ENCODE measurements at regions not wholly inside any gene's neighbourhood (a gene's known extent, or its start where the extent isn't known, plus 50 kb on each side); places are given as distances from the start of the nearest gene placed in this dataset.

GRCh38 chrX:10819973-10820372, 199.6 kb upstream of the MID1 start:
- no peak for DNase-seq

DNA sequence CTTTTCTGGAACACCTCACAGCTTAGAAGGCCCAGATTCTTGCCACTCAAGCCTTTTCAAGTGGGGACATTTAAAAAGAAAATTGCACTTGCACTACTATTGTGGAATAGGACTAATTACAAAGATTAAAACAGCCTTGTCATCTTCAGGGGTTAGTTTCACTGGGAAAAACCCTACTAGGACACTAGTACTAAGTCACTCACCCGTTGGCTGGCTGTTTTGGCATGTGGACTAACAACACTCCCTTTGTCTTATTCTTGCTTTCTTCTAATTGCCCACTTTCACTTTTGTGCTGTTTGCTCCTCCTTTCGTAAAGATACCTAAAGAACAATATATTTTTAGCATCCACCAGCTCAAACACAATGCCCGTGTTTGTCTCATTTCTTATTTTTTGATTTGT, 200.9 kb upstream of the MID1 start:
- no peak for DNase-seq

DNA sequence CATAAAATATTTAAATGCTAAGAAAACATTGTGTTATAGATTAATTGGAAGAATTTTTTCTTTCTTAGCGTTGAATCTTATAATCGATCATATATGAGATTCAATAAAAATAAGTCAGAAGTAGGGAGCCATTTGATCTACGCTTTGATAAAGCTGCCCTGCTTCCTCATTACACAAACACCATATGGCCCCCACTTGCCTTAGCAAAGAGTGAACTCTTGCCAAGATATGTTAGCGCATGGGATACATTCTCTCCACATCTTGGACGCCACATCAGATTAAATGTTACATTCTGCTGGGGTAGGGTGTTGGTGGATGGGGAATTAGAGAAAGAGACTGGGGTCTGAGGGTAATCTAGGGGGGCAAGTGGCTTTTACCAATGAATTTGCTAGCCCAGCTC, 207.7 kb upstream of the MID1 start:
- no peak for DNase-seq

DNA sequence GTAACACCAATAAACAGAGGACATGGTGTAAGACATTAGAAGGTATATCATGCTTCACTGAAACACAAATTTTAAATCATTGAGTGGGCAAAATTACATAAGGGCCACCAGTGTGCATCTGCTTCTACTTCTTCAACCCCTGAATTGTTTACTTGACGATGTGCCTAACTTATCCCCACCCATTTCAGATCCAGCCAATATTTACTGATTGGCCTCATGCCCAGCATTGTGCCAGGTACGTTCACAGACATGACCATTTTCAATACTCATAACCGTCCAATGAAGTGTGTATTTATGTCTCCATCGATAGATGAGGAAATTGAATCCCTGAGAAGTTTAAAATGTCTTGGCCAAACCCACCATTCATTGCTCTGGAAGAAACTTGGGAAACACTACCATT, 208.3 kb upstream of the MID1 start:
- no peak for DNase-seq

DNA sequence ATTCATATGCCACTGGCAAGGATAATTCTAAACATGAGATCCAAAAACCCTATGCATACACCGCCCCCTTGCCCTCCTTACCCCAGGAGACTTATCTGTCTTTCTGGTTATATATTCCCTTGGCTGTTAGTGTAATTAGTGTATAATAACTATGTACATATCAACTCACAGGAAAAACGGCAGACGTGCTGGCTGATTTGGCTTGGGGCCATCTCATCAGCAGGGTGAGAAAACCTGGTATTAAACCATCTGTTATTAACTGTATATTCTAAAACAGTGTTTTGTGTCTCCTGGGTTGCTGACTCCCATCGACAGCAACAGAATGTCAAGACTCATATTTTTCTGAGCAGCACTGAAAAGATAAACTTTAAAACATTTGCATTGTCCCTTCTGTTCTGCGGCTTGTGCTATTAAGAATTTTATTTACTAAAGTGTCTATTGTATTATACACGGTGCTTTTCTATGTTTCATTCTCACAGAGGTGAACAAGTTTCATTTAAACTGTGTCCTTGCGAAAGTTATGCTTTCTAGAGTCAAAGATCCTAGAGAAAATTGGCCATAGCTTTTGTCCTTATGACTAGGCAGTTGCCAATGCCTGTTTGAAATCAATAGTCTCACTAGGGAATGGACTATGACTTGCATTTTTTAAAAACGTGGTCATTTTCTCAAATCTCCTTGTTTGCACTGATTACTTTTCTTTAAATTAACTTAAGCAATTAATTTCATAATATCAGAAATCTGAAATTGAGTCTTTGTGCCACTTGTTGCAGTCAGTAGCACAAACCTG, 211.5 kb upstream of the MID1 start:
- DNase-seq = no peak

DNA sequence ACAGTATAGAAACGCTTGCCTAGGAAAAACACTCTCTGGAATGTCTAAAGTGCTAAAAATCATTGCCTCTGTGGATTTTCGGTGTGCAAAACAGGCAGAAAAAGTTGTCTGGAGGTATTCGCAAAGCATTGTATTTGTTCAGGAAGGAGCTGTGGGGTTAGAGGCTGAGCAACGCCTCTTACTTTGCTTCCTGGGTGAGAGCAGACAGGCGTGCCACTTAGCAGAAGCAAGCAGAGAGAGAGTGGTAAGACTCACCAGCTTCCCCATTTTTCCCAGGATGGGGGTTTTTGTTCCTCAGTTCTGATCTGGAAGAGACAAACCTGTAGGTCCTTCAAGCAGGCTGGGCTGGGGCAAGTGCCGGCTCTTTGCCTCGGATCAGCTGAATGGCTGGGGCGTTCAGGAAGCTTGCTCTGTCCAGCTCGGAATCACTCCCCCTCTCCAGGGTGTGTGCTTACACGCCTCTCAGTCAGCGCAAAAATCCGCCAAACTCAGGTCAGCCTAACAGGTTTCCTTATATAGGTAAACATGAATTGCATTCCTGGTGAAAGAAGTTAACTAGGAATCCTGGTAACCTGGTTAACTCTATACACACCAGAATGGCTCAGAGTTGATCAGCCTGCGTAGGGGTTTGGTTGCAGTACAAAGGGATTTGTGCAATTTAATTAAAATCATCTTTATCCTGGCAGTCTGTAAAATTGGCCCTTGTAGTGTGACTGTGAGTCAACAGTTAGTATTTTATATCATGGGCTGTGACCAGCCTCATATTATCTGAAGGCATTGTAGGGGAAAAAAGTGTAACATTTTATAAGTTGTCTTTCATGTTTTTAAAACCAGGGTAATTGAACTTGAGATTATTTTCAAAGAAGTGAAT, 213.1 kb upstream of the MID1 start:
- no peak for DNase-seq

GRCh38 chrX:10841579-10841978, 221.2 kb upstream of the MID1 start:
- DNase-seq = no peak

DNA sequence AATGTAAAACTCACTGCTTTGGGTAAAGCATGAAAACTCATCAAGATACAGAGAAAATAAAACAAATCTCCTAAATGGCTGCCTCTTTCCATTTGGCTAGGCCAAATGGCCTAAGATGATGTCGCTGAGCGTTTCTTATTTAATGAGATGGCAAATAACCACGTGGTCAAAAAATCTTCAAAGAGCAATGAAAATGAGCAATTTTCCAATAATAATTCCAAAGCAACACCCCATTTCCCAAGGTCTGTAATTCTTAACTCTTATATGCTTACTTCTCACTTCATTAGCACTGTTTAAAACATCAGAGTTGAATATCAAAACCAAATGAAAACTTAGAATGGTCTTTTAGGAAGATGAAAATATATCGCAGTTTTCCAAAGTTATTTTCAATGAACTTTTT, 222.3 kb upstream of the MID1 start:
- no peak for DNase-seq

DNA sequence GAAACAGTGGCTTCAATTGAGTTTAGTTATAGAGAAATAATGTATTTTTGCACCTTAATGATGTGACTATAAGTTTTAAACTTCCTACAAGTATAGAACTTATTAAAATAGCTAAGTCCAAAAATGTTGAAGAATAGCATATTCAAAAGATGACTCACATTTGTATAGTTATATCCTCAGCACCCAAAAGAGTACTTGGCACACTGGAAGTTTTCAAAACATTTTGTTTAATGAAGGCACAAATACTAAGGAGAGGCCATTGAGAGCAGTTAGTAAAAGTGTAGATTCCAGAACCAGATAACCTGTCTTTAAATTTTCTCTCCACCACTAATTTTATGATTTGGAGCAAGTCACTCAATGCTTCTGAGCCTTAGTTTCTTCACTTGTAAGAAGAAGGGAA, 226.9 kb upstream of the MID1 start:
- no peak for DNase-seq

- DNase-seq = no peak
Observed at GRCh38 chrX:10851809-10852208, 231.4 kb upstream of the MID1 start.

DNA sequence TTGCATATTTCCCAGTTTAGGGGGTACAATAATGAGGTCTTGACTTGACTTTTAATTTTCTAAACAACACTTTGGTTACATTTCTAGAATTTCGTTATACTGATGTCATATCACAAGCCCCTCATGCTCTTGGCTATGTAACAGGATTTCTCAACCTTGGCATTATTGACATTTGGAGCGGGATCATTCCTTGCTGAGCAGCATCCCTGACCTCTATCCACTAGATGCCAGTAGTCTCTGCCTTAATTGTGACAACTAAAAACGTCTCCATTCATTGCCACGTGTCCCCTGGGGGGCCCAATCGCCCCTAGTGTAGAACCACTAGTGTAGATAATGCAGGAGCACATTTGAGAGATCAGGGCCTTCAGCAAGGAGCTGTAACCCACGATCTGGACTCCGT, 234.2 kb upstream of the MID1 start:
- no peak for DNase-seq

GRCh38 chrX:10855845-10856244, 235.5 kb upstream of the MID1 start:
- DNase-seq = no peak

DNA sequence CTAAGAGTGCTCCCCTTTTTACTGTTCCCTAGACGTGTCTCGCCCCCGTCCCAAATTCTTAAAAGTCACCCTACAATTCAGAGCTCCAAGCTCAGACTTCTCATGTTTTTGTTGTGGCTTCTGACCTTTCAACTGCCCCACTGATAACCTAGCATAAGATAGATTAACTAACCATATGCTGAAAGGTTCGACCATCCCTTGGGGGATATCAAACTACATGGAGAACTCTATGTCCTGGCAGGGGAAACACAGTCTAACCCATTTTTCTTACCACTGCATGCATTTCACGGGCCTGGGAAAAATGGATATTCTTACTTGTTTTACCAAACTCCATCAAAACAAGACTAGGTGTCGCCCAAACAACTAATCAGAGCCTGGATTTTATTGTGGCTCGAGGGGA, 236.4 kb upstream of the MID1 start:
- no peak for DNase-seq

DNA sequence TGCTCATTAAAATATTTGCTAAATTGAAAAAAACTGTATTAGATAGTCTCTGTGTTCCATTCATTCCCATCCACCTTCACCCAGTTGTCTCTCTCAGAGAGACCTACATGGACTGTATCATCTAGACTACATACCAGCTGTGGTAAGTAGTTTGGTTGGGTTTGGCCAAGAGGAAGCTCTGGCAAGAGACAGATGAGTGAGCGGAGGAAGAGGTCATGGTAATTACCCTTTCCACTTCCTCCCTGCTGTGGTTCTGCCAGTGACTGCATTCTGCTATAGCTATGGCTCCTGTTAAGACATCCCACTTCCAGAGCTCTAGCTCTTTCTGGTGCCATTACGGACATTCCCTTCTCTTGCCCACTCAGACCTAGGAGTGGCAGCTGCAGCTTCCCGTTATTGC, 239.0 kb upstream of the MID1 start:
- no peak for DNase-seq

- DNase-seq = no peak
Observed at GRCh38 chrX:10875995-10876394, 235.1 kb upstream of the HCCS start.

- no peak for DNase-seq
Observed at GRCh38 chrX:10882484-10882883, 228.6 kb upstream of the HCCS start.

GRCh38 chrX:10884246-10884645, 226.9 kb upstream of the HCCS start:
- no peak for DNase-seq

GRCh38 chrX:10892621-10893225, 218.4 kb upstream of the HCCS start:
- no peak for DNase-seq

DNA sequence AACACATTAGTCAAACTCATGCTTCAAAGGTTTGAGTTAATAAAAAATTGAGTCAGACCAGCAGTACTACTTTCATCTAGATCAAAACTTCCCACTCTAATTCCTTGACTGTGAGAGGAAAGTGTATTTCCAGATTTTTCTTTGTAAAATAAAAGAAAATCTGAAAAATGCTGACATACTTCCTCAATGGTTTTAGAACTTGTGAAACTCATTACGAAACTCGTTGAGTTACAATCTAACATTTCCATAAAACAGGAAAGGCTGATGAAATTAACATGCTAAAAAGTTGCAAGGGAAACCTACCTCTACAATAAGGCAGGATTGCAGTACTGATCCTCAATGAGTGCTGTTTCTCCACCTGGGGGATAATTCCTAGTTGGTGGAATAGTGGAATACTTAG, 217.8 kb upstream of the HCCS start:
- no peak for DNase-seq

DNA sequence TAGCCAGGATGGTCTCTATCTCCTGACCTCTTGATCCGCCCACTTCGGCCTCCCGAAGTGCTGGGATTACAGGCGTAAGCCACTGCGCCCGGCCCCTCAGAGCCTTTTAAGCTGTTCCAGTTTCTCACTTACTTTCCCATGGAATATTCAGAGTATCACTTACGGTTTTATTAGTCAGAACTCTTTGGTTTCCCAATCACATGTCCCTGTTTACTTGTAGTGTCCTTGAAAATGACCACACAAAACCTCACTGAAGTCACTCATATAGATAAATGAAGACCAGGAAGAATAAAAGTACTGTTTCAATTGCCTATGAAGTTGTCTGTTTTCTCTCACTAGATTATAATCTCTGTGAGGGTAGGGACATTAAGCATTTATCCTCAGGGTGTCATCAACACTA, 217.2 kb upstream of the HCCS start:
- DNase-seq = no peak

- DNase-seq = no peak
Observed at GRCh38 chrX:10897768-10898167, 213.4 kb upstream of the HCCS start.

GRCh38 chrX:10900585-10901289, 210.4 kb upstream of the HCCS start:
- no peak for DNase-seq

GRCh38 chrX:10901290-10901633, 209.9 kb upstream of the HCCS start:
- no peak for DNase-seq

Measured in stimulated activated CD4-positive, alpha-beta T cell treated with anti-CD3 and anti-CD28 coated beads, Interleukin-12 subunit alpha, Interleukin-12 subunit beta, amount 100 ng/mL, for 4 hours (primary cell).